ENCODE measurements at regions not wholly inside any gene's neighbourhood (a gene's known extent, or its start where the extent isn't known, plus 50 kb on each side); places are given as distances from the start of the nearest gene placed in this dataset.

GRCh38 chr6:24052590-24052961, 73.4 kb upstream of the NRSN1 start:
- Histone ChIP-seq H3K36me3 (ENCODE audit: insufficient read depth, low read length) (no peaks in the 10 kb centered on the region), H4K20me1 (ENCODE audit: insufficient read depth, low read length) (no peaks in the 10 kb centered on the region), H3K27me3 (ENCODE audit: insufficient read depth, low read length, poor library complexity) (no peaks in the 10 kb centered on the region), H3K27ac (ENCODE audit: low read length) (no peak overlapping the region), H3K79me2 (ENCODE audit: insufficient read depth, low read length) (no peaks in the 10 kb centered on the region), H3K9ac (ENCODE audit: low read depth, low read length) (no peak overlapping the region), H2AFZ (ENCODE audit: low read depth, low read length) (no peak overlapping the region), H3K9me3 (ENCODE audit: insufficient read depth, low read length, severe bottlenecking) (no peaks in the 10 kb centered on the region), H3K4me1 (ENCODE audit: insufficient read depth, low read length) (no peaks in the 10 kb centered on the region), H3K4me3 (ENCODE audit: low read depth in 1 of 2, low read length in 2 of 2) (no peak overlapping the region), H3K4me2 (ENCODE audit: insufficient read depth, low read length) (no peak overlapping the region)
- ATAC-seq (ENCODE audit: insufficient read depth, low read depth) (no peak), DNase-seq (no peak)
- TF ChIP-seq CTCF (IDR thresholded peaks at IDR 0.05; ENCODE audit: borderline replicate concordance, extremely low read depth, low read length, poor library complexity, severe bottlenecking), result no peak
- no peak for TF ChIP-seq EZH2 (IDR thresholded peaks at IDR 0.05; ENCODE audit: borderline replicate concordance, low read depth, low read length, severe bottlenecking)

GRCh38 chr6:24053057-24053456, 73.0 kb upstream of the NRSN1 start:
- Histone ChIP-seq H3K27me3 (ENCODE audit: insufficient read depth, low read length, poor library complexity) (no peaks in the 10 kb centered on the region), H3K9ac (ENCODE audit: low read depth, low read length) (no peak overlapping the region), H3K4me2 (ENCODE audit: insufficient read depth, low read length) (no peak overlapping the region), H3K9me3 (ENCODE audit: insufficient read depth, low read length, severe bottlenecking) (no peaks in the 10 kb centered on the region), H3K36me3 (ENCODE audit: insufficient read depth, low read length) (no peaks in the 10 kb centered on the region), H3K27ac (ENCODE audit: low read length) (no peak overlapping the region), H3K4me3 (ENCODE audit: low read depth in 1 of 2, low read length in 2 of 2) (no peak overlapping the region), H4K20me1 (ENCODE audit: insufficient read depth, low read length) (no peaks in the 10 kb centered on the region), H3K4me1 (ENCODE audit: insufficient read depth, low read length) (no peaks in the 10 kb centered on the region), H3K79me2 (ENCODE audit: insufficient read depth, low read length) (no peaks in the 10 kb centered on the region), H2AFZ (ENCODE audit: low read depth, low read length) (no peak overlapping the region)
- TF ChIP-seq CTCF (IDR thresholded peaks at IDR 0.05; ENCODE audit: borderline replicate concordance, extremely low read depth, low read length, poor library complexity, severe bottlenecking), result no peak
- no peak for TF ChIP-seq EZH2 (IDR thresholded peaks at IDR 0.05; ENCODE audit: borderline replicate concordance, low read depth, low read length, severe bottlenecking)
- ATAC-seq (ENCODE audit: insufficient read depth, low read depth) (no peak), DNase-seq (no peak)

- ATAC-seq (ENCODE audit: insufficient read depth, low read depth), result no peak
- no peaks in the 10 kb centered on the region for H4K20me1 ChIP-seq (ENCODE audit: insufficient read depth, low read length)
Measured at GRCh38 chr6:24054388-24054787, 71.6 kb upstream of the NRSN1 start.

More at GRCh38 chr6:24054388-24054787, 71.6 kb upstream of the NRSN1 start:
- H3K4me3 ChIP-seq (ENCODE audit: low read depth in 1 of 2, low read length in 2 of 2), result no peak overlapping the region
- H3K27ac ChIP-seq (ENCODE audit: low read length), result no peak overlapping the region
- TF ChIP-seq EZH2 (IDR thresholded peaks at IDR 0.05; ENCODE audit: borderline replicate concordance, low read depth, low read length, severe bottlenecking) (no peak), CTCF (IDR thresholded peaks at IDR 0.05; ENCODE audit: borderline replicate concordance, extremely low read depth, low read length, poor library complexity, severe bottlenecking) (no peak)
- H3K9me3 ChIP-seq (ENCODE audit: insufficient read depth, low read length, severe bottlenecking), result no peaks in the 10 kb centered on the region
- H3K79me2 ChIP-seq (ENCODE audit: insufficient read depth, low read length), result no peaks in the 10 kb centered on the region
- no peaks in the 10 kb centered on the region for H3K4me1 ChIP-seq (ENCODE audit: insufficient read depth, low read length)
- H3K9ac ChIP-seq (ENCODE audit: low read depth, low read length), result no peak overlapping the region
- no peak for DNase-seq
- no peaks in the 10 kb centered on the region for H3K36me3 ChIP-seq (ENCODE audit: insufficient read depth, low read length)
- H2AFZ ChIP-seq (ENCODE audit: low read depth, low read length), result no peak overlapping the region
- no peak overlapping the region for H3K4me2 ChIP-seq (ENCODE audit: insufficient read depth, low read length)
- H3K27me3 ChIP-seq (ENCODE audit: insufficient read depth, low read length, poor library complexity), result no peaks in the 10 kb centered on the region

Data from DND-41 (cell line).